ENCODE measurements at regions not wholly inside any gene's neighbourhood (a gene's known extent, or its start where the extent isn't known, plus 50 kb on each side); places are given as distances from the start of the nearest gene placed in this dataset.

GRCh38 chr9:88303721-88304451 is 84.4 kb upstream of the SPIN1 start:
- H3K27ac ChIP-seq (ENCODE audit: insufficient read depth, low read length), result no peak overlapping the region
- no peaks in the 10 kb centered on the region for H3K79me2 ChIP-seq (ENCODE audit: control insufficient read depth, insufficient read depth, low read length)
- no peak overlapping the region for H2AFZ ChIP-seq (ENCODE audit: low read length)
- H3K4me3 ChIP-seq (replicated peaks in 1 of 4; ENCODE audit: control extremely low read depth in 1 of 4, insufficient read depth in 1 of 4, low read depth in 3 of 4, low read length in 4 of 4), result no peak overlapping the region
- no peaks in the 10 kb centered on the region for H3K4me1 ChIP-seq (ENCODE audit: control insufficient read depth, extremely low read depth, insufficient read depth, low read length)
- H3K27me3 ChIP-seq (ENCODE audit: control insufficient read depth, insufficient read depth, low read length), result no peaks in the 10 kb centered on the region
- no peaks in the 10 kb centered on the region for H3K36me3 ChIP-seq (ENCODE audit: control insufficient read depth, insufficient read depth, low read length)
- H3K4me2 ChIP-seq (ENCODE audit: extremely low read depth, insufficient read depth, low read length), result no peak overlapping the region
- peak in 1 of 2 donors; percentile 76 for DNase-seq (ENCODE audit: low read depth in 2 of 2)
- H3K9me3 ChIP-seq (ENCODE audit: control insufficient read depth, insufficient read depth, low read depth, low read length), result no peaks in the 10 kb centered on the region
- TF ChIP-seq, protein P1, sequence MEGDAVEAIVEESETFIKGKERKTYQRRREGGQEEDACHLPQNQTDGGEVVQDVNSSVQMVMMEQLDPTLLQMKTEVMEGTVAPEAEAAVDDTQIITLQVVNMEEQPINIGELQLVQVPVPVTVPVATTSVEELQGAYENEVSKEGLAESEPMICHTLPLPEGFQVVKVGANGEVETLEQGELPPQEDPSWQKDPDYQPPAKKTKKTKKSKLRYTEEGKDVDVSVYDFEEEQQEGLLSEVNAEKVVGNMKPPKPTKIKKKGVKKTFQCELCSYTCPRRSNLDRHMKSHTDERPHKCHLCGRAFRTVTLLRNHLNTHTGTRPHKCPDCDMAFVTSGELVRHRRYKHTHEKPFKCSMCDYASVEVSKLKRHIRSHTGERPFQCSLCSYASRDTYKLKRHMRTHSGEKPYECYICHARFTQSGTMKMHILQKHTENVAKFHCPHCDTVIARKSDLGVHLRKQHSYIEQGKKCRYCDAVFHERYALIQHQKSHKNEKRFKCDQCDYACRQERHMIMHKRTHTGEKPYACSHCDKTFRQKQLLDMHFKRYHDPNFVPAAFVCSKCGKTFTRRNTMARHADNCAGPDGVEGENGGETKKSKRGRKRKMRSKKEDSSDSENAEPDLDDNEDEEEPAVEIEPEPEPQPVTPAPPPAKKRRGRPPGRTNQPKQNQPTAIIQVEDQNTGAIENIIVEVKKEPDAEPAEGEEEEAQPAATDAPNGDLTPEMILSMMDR (conservative IDR thresholded peaks at IDR 0.05 in 1 of 2, IDR thresholded peaks at IDR 0.05 in 1 of 2; ENCODE audit: low read depth in 1 of 2, low read length in 2 of 2), result no peak
- TF ChIP-seq EZH2 (IDR thresholded peaks at IDR 0.05; ENCODE audit: low read length, missing control alignments), result no peak
- H3K9ac ChIP-seq (ENCODE audit: insufficient read depth, low read length), result no peak overlapping the region
- H4K20me1 ChIP-seq (ENCODE audit: control insufficient read depth, extremely low read depth, insufficient read depth, low read length), result no peaks in the 10 kb centered on the region

DNA sequence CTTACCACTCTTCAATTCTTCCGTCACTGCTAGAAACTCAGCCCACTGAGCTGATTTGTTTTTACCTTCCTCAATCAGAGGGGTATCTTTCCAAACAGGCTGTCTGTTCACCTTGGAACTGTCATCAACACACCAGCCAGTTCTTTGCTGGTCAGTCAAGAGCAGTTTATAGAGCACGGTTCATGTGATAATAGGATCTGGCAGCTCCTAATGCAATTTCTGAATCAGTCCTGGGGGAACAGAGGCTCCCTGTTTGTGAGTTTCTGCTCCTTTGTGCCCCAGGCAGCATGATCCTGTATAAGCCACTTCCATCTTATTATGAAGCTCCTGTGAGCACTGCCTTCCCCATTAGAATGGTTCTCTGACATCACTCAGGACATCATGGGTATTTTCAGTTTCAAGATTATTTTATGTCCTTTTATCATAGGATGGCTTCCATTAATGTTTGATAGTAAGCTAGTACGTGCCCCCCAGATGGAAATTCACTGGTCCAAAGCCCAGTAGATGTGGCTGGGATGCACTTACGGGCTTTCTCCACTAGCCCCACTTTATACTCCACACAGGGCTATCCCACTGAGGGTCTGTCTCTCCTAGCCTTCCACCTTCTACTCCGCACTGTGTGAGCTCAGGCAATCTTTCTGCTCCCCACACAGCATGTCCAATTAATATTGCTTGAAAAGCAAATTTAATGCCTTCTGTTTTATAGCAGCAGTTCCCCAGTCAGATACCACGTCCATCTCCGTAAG is 85.5 kb upstream of the SPIN1 start:
- no peak for TF ChIP-seq EZH2 (IDR thresholded peaks at IDR 0.05; ENCODE audit: low read length, missing control alignments)
- TF ChIP-seq, protein P1 (conservative IDR thresholded peaks at IDR 0.05 in 1 of 2, IDR thresholded peaks at IDR 0.05 in 1 of 2; ENCODE audit: low read depth in 1 of 2, low read length in 2 of 2), result no peak
- H3K4me1 ChIP-seq (ENCODE audit: control insufficient read depth, extremely low read depth, insufficient read depth, low read length), result no peaks in the 10 kb centered on the region
- no peaks in the 10 kb centered on the region for H3K9me3 ChIP-seq (ENCODE audit: control insufficient read depth, insufficient read depth, low read depth, low read length)
- no peak for DNase-seq (ENCODE audit: low read depth in 2 of 2)
- no peak overlapping the region for H3K27ac ChIP-seq (ENCODE audit: insufficient read depth, low read length)
- no peak overlapping the region for H3K4me3 ChIP-seq (replicated peaks in 1 of 4; ENCODE audit: control extremely low read depth in 1 of 4, insufficient read depth in 1 of 4, low read depth in 3 of 4, low read length in 4 of 4)
- H3K4me2 ChIP-seq (ENCODE audit: extremely low read depth, insufficient read depth, low read length), result no peak overlapping the region
- no peak overlapping the region for H3K9ac ChIP-seq (ENCODE audit: insufficient read depth, low read length)
- no peaks in the 10 kb centered on the region for H3K79me2 ChIP-seq (ENCODE audit: control insufficient read depth, insufficient read depth, low read length)
- no peaks in the 10 kb centered on the region for H3K27me3 ChIP-seq (ENCODE audit: control insufficient read depth, insufficient read depth, low read length)
- H3K36me3 ChIP-seq (ENCODE audit: control insufficient read depth, insufficient read depth, low read length), result no peaks in the 10 kb centered on the region
- H4K20me1 ChIP-seq (ENCODE audit: control insufficient read depth, extremely low read depth, insufficient read depth, low read length), result no peaks in the 10 kb centered on the region
- H2AFZ ChIP-seq (ENCODE audit: low read length), result no peak overlapping the region

DNA sequence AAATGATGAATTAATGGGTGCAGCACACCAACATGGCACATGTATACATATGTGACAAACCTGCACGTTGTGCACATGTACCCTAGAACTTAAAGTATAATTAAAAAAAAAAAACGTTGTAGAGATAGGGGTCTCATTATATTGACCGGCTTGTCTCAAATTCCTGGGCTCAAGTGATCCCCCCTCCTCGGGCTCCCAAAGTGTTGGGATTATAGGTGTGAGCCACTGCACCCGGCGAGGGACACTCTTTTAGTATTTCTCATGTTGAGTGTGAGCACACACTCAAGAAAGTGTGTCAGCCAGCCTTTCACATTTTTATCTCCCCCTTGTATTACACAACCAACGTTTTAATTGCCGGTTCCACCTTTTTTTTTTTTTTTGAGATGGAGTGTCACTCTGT is 87.7 kb upstream of the SPIN1 start:
- no peaks in the 10 kb centered on the region for H3K36me3 ChIP-seq (ENCODE audit: control insufficient read depth, insufficient read depth, low read length)
- TF ChIP-seq, protein P1 (conservative IDR thresholded peaks at IDR 0.05 in 1 of 2, IDR thresholded peaks at IDR 0.05 in 1 of 2; ENCODE audit: low read depth in 1 of 2, low read length in 2 of 2), result no peak
- no peaks in the 10 kb centered on the region for H3K27me3 ChIP-seq (ENCODE audit: control insufficient read depth, insufficient read depth, low read length)

More for the DNA sequence above, 87.7 kb upstream of the SPIN1 start:
- DNase-seq (ENCODE audit: low read depth in 2 of 2), result no peak
- no peaks in the 10 kb centered on the region for H3K9me3 ChIP-seq (ENCODE audit: control insufficient read depth, insufficient read depth, low read depth, low read length)
- H3K4me1 ChIP-seq (ENCODE audit: control insufficient read depth, extremely low read depth, insufficient read depth, low read length), result no peaks in the 10 kb centered on the region
- H2AFZ ChIP-seq (ENCODE audit: low read length), result no peak overlapping the region
- no peak overlapping the region for H3K4me2 ChIP-seq (ENCODE audit: extremely low read depth, insufficient read depth, low read length)
- H3K4me3 ChIP-seq (replicated peaks in 1 of 4; ENCODE audit: control extremely low read depth in 1 of 4, insufficient read depth in 1 of 4, low read depth in 3 of 4, low read length in 4 of 4), result no peak overlapping the region
- no peak overlapping the region for H3K9ac ChIP-seq (ENCODE audit: insufficient read depth, low read length)
- no peak overlapping the region for H3K27ac ChIP-seq (ENCODE audit: insufficient read depth, low read length)
- no peaks in the 10 kb centered on the region for H4K20me1 ChIP-seq (ENCODE audit: control insufficient read depth, extremely low read depth, insufficient read depth, low read length)
- H3K79me2 ChIP-seq (ENCODE audit: control insufficient read depth, insufficient read depth, low read length), result no peaks in the 10 kb centered on the region

Measured in fibroblast of lung (primary cell).